ENCODE measurements at regions not wholly inside any gene's neighbourhood (a gene's known extent, or its start where the extent isn't known, plus 50 kb on each side); places are given as distances from the start of the nearest gene placed in this dataset.
A peak's percentile ranks its signal among the peaks of the same experiment; 100 is the strongest.

DNA sequence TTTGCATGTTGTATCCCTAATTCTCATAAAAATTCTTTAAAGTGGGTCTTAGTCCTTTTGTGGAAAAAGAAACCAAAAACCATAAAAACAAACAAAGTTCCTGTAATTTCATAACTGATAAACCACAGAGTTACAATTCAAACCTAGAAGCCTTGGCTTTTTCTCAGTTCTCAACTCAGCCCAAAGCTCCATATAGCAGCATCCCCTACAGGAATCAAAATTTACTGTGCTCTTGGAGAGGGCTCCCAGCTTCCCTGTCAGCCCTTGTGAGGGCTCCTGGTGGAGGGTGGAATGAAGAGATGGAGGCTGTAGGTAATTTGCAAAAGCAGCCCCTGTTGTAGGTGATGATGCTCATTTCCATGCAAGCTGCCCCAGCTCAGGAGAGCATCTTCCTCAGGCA is 506.1 kb upstream of the KIRREL3 start:
- Histone ChIP-seq H3K9ac (ENCODE audit: insufficient read length, low read depth) (no peak overlapping the region), H3K9me3 (ENCODE audit: insufficient read depth, low read length) (no peaks in the 10 kb centered on the region), H3K36me3 (ENCODE audit: insufficient read depth, insufficient read length, low read length) (no peaks in the 10 kb centered on the region), H3K27me3 (ENCODE audit: insufficient read depth, insufficient read length) (no peaks in the 10 kb centered on the region), H3K4me1 (ENCODE audit: insufficient read depth, insufficient read length) (no peaks in the 10 kb centered on the region), H3K4me3 (ENCODE audit: insufficient read length, low read depth) (no peak overlapping the region)
- DNase-seq (ENCODE audit: low read depth, low spot score): no peak
- TF ChIP-seq YY1 (IDR thresholded peaks at IDR 0.05; ENCODE audit: insufficient read depth, insufficient read length) (no peak), SUZ12 (IDR thresholded peaks at IDR 0.05; ENCODE audit: extremely low read depth, insufficient read depth, insufficient read length) (no peak), ZNF274 (IDR thresholded peaks at IDR 0.05; ENCODE audit: low read depth, low read length) (no peak)

DNA sequence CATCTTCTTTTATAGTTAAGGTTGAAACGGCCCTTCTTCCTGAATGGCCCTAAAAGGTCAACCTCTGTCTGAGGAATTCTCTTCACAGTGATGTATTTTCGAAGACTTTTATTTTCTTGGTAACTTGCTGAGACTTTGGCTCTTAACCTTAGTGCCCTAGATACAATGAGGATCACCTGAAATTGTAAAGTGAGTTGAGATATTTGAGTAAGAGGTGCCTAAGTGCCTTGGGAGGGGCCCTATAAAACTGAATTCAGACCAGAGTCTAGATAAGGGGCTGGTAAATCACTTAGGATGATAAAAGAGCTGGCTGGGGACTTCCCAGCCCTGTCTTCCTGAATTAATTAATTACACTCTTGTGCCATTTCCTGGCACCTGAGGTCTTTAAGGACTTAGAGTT is 505.6 kb upstream of the KIRREL3 start:
- H3K27me3 ChIP-seq (ENCODE audit: insufficient read depth, insufficient read length): no peaks in the 10 kb centered on the region
- H3K36me3 ChIP-seq (ENCODE audit: insufficient read depth, insufficient read length, low read length): no peaks in the 10 kb centered on the region
- H3K4me1 ChIP-seq (ENCODE audit: insufficient read depth, insufficient read length): no peaks in the 10 kb centered on the region
- H3K9ac ChIP-seq (ENCODE audit: insufficient read length, low read depth): no peak overlapping the region
- H3K4me3 ChIP-seq (ENCODE audit: insufficient read length, low read depth): no peak overlapping the region
- TF ChIP-seq SUZ12 (IDR thresholded peaks at IDR 0.05; ENCODE audit: extremely low read depth, insufficient read depth, insufficient read length) (no peak), ZNF274 (IDR thresholded peaks at IDR 0.05; ENCODE audit: low read depth, low read length) (no peak), YY1 (IDR thresholded peaks at IDR 0.05; ENCODE audit: insufficient read depth, insufficient read length) (no peak)
- no peak for DNase-seq (ENCODE audit: low read depth, low spot score)
- no peaks in the 10 kb centered on the region for H3K9me3 ChIP-seq (ENCODE audit: insufficient read depth, low read length)

DNA sequence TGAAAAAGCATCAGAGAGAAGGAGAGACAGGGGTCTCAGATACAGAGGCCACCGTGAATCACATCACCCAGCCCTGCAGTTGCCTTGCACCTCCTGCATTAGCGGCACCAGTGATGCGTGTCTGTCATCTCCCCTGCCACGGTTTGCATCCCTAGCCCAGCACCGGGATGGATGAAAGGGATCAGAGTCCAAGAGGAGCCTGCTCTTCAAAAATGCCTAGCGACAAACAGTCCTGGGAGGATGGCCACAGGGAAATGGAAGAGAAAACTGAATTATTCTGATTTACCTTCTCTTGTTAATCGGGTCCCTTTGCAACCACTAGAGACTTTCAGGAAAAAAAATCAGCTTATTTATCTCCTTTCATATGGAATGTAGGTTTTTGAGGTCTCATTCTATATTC is 495.6 kb upstream of the KIRREL3 start:
- Histone ChIP-seq H3K9me3 (ENCODE audit: insufficient read depth, low read length) (peaks cover 10% of the 10 kb centered on the region; the same call in 1 of the 2 replicates), H3K9ac (ENCODE audit: insufficient read length, low read depth) (no peak overlapping the region), H3K27me3 (ENCODE audit: insufficient read depth, insufficient read length) (no peaks in the 10 kb centered on the region), H3K4me3 (ENCODE audit: insufficient read length, low read depth) (no peak overlapping the region), H3K36me3 (ENCODE audit: insufficient read depth, insufficient read length, low read length) (no peaks in the 10 kb centered on the region), H3K4me1 (ENCODE audit: insufficient read depth, insufficient read length) (no peaks in the 10 kb centered on the region)
- TF ChIP-seq SUZ12 (IDR thresholded peaks at IDR 0.05; ENCODE audit: extremely low read depth, insufficient read depth, insufficient read length) (no peak), ZNF274 (IDR thresholded peaks at IDR 0.05; ENCODE audit: low read depth, low read length) (no peak), YY1 (IDR thresholded peaks at IDR 0.05; ENCODE audit: insufficient read depth, insufficient read length) (no peak)
- no peak for DNase-seq (ENCODE audit: low read depth, low spot score)

DNA sequence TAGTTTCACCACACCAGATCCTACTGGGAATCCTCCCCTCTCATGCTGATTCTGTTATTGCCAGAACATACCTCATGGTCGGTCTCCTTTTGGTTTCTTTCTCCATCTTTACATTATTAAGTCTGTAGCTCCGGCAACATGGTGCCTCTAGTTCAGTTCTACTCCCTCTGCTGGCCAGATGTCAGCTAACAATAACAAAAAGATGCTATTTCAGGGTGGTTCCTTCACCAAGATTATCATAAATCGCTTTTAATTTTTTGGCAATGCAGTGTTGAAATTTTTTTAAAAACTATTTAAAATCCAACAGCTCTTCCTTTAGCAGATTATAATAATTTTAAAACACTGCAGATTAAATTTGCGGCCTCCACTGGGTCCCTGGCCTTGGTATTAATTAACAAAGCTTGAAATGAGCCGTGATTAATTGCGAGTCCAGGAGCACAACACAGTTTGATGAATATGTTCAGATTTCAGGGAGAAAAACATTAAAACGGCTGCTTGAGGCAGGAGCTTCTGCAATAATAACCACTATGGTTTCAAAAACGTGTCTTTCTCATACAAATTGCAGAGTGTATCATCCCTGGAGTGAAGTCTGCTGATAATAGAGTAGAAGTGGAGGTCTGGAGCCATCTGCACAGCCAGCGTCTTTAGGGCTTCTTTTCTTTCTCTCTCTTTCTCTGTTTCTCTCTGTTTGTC is 492.9 kb upstream of the KIRREL3 start:
- TF ChIP-seq ZNF274 (IDR thresholded peaks at IDR 0.05; ENCODE audit: low read depth, low read length) (no peak), SUZ12 (IDR thresholded peaks at IDR 0.05; ENCODE audit: extremely low read depth, insufficient read depth, insufficient read length) (no peak), YY1 (IDR thresholded peaks at IDR 0.05; ENCODE audit: insufficient read depth, insufficient read length) (no peak)
- H3K9ac ChIP-seq (ENCODE audit: insufficient read length, low read depth): no peak overlapping the region
- DNase-seq (ENCODE audit: low read depth, low spot score): peak; percentile 13
- no peaks in the 10 kb centered on the region for H3K4me1 ChIP-seq (ENCODE audit: insufficient read depth, insufficient read length)
- no peak overlapping the region for H3K4me3 ChIP-seq (ENCODE audit: insufficient read length, low read depth)
- H3K9me3 ChIP-seq (ENCODE audit: insufficient read depth, low read length): peaks cover 12% of the 10 kb centered on the region; the same call in 1 of the 2 replicates
- H3K36me3 ChIP-seq (ENCODE audit: insufficient read depth, insufficient read length, low read length): no peaks in the 10 kb centered on the region
- no peaks in the 10 kb centered on the region for H3K27me3 ChIP-seq (ENCODE audit: insufficient read depth, insufficient read length)

DNA sequence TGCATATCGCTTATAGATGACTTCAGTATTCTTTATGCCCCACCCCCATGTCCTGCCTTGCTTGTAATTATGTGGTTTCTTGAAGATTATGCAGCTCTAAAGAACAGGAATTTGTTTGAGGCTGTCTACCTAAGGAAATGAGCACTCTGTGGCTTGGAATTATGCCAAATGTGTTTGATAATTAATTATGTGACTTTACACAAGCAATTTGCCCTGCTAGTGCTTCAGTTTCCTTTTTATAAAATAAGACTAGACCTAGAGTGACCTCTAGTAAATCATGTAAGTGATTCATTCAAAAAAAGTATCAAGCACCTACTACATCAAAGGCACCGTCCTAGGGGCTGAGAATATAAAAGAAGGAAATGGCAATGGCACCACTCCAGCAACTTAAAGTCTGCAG is 491.5 kb upstream of the KIRREL3 start:
- TF ChIP-seq YY1 (IDR thresholded peaks at IDR 0.05; ENCODE audit: insufficient read depth, insufficient read length) (no peak), SUZ12 (IDR thresholded peaks at IDR 0.05; ENCODE audit: extremely low read depth, insufficient read depth, insufficient read length) (no peak), ZNF274 (IDR thresholded peaks at IDR 0.05; ENCODE audit: low read depth, low read length) (no peak)
- Histone ChIP-seq H3K4me1 (ENCODE audit: insufficient read depth, insufficient read length) (no peaks in the 10 kb centered on the region), H3K9me3 (ENCODE audit: insufficient read depth, low read length) (peaks cover 12% of the 10 kb centered on the region; the same call in 1 of the 2 replicates), H3K36me3 (ENCODE audit: insufficient read depth, insufficient read length, low read length) (no peaks in the 10 kb centered on the region), H3K27me3 (ENCODE audit: insufficient read depth, insufficient read length) (no peaks in the 10 kb centered on the region), H3K4me3 (ENCODE audit: insufficient read length, low read depth) (no peak overlapping the region), H3K9ac (ENCODE audit: insufficient read length, low read depth) (no peak overlapping the region)
- no peak for DNase-seq (ENCODE audit: low read depth, low spot score)

DNA sequence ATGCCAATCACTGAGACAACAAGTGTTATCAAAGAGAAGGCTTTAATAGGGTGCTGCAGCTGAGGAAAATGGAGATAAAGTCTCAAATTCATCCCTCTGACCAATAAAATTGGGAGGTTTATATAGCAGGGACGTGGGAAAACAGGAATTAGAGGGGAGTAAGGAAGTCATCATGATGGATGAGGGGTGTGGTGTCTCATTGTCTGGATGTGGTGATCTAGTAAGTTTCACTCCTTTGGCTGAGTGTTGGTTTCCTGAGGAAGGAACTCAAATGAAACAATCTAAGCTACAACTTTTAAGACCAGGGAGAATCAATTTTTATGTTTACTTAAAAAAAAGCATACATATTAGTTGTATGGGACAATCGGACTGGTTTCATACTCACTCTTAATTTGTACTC is 491.0 kb upstream of the KIRREL3 start:
- Histone ChIP-seq H3K4me3 (ENCODE audit: insufficient read length, low read depth) (no peak overlapping the region), H3K27me3 (ENCODE audit: insufficient read depth, insufficient read length) (no peaks in the 10 kb centered on the region), H3K9me3 (ENCODE audit: insufficient read depth, low read length) (peaks cover 12% of the 10 kb centered on the region; the same call in 1 of the 2 replicates), H3K36me3 (ENCODE audit: insufficient read depth, insufficient read length, low read length) (no peaks in the 10 kb centered on the region), H3K4me1 (ENCODE audit: insufficient read depth, insufficient read length) (no peaks in the 10 kb centered on the region), H3K9ac (ENCODE audit: insufficient read length, low read depth) (no peak overlapping the region)
- DNase-seq (ENCODE audit: low read depth, low spot score): no peak
- TF ChIP-seq YY1 (IDR thresholded peaks at IDR 0.05; ENCODE audit: insufficient read depth, insufficient read length): no peak

DNA sequence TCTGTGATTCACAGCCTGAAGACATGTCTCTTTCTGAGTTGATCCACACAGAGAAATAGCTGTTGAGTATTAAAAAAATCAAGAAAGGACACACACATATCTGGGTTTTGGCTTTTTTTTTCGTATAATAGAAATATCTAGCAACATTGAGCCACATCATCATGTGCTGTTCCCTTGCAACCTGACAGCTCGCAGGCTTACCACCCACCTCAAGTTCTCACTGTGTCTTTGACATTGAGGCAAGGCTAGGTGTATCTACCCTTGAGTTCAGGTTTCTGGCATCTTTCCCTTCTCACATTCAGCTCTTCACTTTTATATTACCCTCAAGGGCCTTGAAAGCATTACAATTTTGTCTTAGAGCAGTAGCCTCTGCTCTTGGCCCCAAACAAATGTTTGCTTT is 490.3 kb upstream of the KIRREL3 start:
- Histone ChIP-seq H3K9ac (ENCODE audit: insufficient read length, low read depth) (no peak overlapping the region), H3K4me3 (ENCODE audit: insufficient read length, low read depth) (no peak overlapping the region), H3K27me3 (ENCODE audit: insufficient read depth, insufficient read length) (no peaks in the 10 kb centered on the region), H3K36me3 (ENCODE audit: insufficient read depth, insufficient read length, low read length) (no peaks in the 10 kb centered on the region), H3K4me1 (ENCODE audit: insufficient read depth, insufficient read length) (no peaks in the 10 kb centered on the region), H3K9me3 (ENCODE audit: insufficient read depth, low read length) (peaks cover 12% of the 10 kb centered on the region; the same call in 1 of the 2 replicates)
- no peak for DNase-seq (ENCODE audit: low read depth, low spot score)
- TF ChIP-seq SUZ12 (IDR thresholded peaks at IDR 0.05; ENCODE audit: extremely low read depth, insufficient read depth, insufficient read length) (no peak), YY1 (IDR thresholded peaks at IDR 0.05; ENCODE audit: insufficient read depth, insufficient read length) (no peak), ZNF274 (IDR thresholded peaks at IDR 0.05; ENCODE audit: low read depth, low read length) (no peak)
